D721Med (cell line): ENCODE measurements at regions not wholly inside any gene's neighbourhood (a gene's known extent, or its start where the extent isn't known, plus 50 kb on each side); places are given as distances from the start of the nearest gene placed in this dataset.

ENCODE experiments used
- DNase-seq: peaks from one replicate; pipeline ENCODE4 v3.0.0; 2011; ENCODE audit warnings: low spot score; ENCODE audit not compliant: insufficient read length
- FAIRE-seq: peaks from 2 replicates; lab custom pipeline; 2011; peaks lifted over from hg19 to GRCh38; lab: Jason Lieb, UNC
- TF ChIP-seq, protein P1 (sequence below): IDR thresholded peaks from 2 replicates; pipeline ENCODE4 v1.5.1; 2012; ENCODE audit warnings: mild to moderate bottlenecking, control low read depth; ENCODE audit not compliant: insufficient read depth; ENCODE audit errors: missing control alignments

DNA sequence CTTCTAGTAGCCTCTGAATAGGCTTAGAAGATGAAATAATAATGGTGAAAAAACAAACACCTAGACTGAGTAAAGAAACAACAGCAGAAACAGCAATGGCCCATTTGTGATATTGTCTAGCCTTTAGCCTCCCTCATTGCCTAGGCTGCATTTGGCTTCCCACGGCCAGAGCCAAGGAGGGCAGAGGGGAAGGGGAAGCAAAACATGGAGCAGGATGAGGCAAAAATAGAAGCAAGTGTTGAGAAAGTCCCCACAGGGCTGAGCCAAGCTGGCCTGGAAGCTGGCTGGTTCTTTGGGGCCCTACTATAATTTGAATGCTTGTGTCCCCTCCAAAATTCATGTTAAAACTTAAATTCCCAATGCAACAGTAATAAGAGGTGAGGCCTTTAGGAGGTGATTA, 60.2 kb upstream of the KSR1 start:
- TF ChIP-seq, protein P1, sequence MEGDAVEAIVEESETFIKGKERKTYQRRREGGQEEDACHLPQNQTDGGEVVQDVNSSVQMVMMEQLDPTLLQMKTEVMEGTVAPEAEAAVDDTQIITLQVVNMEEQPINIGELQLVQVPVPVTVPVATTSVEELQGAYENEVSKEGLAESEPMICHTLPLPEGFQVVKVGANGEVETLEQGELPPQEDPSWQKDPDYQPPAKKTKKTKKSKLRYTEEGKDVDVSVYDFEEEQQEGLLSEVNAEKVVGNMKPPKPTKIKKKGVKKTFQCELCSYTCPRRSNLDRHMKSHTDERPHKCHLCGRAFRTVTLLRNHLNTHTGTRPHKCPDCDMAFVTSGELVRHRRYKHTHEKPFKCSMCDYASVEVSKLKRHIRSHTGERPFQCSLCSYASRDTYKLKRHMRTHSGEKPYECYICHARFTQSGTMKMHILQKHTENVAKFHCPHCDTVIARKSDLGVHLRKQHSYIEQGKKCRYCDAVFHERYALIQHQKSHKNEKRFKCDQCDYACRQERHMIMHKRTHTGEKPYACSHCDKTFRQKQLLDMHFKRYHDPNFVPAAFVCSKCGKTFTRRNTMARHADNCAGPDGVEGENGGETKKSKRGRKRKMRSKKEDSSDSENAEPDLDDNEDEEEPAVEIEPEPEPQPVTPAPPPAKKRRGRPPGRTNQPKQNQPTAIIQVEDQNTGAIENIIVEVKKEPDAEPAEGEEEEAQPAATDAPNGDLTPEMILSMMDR: no peak
- FAIRE-seq (no peak), DNase-seq (no peak)

DNA sequence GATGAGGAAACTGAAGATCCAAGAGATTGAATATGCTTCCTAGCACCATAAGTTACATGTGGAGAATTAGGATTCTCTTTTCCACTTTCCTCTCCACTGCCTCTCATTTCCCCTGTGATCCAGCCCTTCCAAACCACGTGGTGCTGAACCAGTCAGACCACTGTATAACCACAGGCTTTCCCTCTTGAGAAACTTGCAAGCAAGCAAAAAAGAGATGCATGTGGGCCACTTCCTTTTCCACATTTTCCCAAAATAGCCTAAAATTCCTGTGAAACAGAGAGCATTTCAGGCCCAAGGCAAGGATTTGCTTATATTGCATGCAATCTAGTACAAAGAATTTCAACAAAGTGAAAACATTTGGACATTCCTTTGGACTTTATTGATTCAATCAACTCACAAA, 59.3 kb upstream of the KSR1 start:
- no peak for FAIRE-seq
- TF ChIP-seq, protein P1: no peak
- no peak for DNase-seq

DNA sequence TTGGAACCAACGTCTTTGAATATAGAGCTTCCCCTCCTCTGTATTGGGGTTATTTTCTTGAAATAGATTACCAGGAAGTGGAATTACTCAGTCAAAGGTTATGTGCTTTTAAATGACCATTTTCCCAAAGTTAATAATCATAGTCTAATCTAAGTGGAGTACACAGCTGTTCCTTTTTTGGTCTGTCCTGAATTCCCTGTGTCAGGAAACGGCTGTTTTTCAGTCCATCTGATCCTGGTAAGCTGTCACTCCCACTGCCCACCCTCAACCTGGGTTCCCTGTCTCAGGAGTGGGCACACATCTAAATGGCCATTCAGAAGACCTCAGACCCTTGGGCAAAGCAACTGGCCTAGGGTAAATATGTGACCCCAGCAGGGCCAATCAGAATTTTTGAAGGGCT, 57.6 kb upstream of the KSR1 start:
- FAIRE-seq (no peak), DNase-seq (no peak)
- TF ChIP-seq, protein P1: no peak

DNA sequence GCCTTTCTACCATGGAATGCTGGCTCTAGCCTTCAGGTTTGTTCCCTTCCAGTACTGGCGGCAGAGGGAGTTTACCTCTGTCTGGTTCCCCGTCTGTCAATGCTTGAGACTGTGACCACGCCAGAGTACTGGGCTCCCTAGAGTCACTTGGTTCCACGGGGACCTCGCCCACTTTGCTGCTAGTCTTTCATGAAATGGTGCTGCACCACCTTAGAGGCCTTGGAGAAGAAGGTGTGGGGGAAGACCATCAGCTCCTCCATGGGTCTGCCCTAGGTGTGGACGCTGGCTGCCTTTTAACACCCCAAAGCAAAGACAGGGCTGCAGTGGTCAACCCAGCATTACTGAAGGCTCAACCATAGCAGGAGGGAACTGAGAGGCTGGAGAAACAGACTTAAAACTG, 55.3 kb upstream of the KSR1 start:
- FAIRE-seq (no peak), DNase-seq (no peak)
- TF ChIP-seq, protein P1: no peak

DNA sequence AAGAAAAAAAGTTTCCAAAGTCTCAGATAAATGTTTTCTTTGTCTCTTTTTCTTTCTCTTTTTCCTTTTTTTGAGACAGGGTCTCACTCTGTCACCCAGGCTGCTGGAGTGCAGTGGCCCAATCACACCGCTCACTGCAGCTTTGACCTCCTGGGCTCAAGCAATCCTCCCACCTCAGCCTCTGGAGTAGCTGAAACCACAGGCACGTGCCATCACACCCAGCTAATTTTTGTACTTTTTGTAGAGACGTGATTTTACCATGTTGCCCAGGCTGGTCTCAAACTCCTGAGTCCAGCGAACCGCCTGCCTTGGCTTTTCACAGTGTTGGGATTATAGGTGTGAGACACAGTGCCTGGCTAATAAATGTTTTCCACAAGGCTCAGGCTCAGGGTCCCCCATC, 53.3 kb upstream of the KSR1 start:
- TF ChIP-seq, protein P1: no peak
- DNase-seq (no peak), FAIRE-seq (no peak)

DNA sequence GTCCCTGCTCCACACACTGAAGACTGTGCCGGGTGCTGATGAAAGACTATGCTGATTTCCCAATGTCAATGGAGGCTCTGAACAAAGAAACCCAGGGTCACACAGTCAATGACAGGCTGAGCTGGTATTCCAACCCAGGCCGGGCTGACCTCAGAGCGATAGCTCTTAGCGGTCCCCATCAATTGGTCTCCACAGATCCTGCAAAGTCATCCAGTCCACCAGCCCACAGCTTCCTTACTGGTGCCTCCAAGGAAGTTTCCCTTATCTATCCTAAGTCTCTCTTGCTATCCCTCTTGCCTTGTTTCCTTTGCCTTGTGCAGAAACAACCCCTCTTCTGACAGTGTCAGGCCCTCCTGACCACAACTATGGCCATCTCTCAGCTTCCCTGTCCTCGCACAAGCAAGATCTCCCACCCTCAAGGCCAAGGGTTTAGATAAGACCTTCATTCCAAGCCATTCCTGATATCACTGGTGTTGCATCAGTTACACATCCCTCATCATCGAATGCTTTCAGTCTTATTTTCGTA, 52.7 kb upstream of the KSR1 start:
- TF ChIP-seq, protein P1: no peak
- no peak for DNase-seq
- FAIRE-seq: no peak

DNA sequence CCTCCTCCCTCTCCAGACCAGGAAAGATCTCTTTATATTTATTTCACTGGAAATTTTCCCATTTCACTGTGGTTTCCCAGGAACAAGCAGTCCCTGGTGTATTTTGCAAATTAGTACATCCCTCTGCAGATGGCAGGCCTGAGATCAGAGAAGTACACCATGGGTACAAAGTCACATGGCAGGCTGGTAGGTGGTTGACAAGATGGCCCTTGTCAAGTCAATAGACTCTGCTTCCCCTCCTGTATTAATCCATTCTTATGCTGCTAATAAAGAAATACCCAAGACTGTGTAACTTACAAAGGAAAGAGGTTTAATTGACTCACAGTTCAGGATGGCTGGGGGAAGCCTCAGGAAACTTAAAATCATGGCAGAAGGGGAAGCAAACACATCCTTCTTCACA, 51.6 kb upstream of the KSR1 start:
- FAIRE-seq: no peak
- no peak for DNase-seq
- TF ChIP-seq, protein P1: no peak
